HG03460 (cell line): ENCODE measurements at regions not wholly inside any gene's neighbourhood (a gene's known extent, or its start where the extent isn't known, plus 50 kb on each side); places are given as distances from the start of the nearest gene placed in this dataset.

Experiments
- ATAC-seq: cut with Tn5 transposase; IDR thresholded peaks from one replicate; pipeline ENCODE4 v1.9.1; 2021; ENCODE audit not compliant: unreplicated experiment

- ATAC-seq, result no peak
Observed at GRCh38 chr6:133748628-133749027, 140.3 kb upstream of the TCF21 start.

GRCh38 chr6:133749427-133749826 is 139.5 kb upstream of the TCF21 start:
- ATAC-seq, result no peak

GRCh38 chr6:133752129-133752528 is 136.8 kb upstream of the TCF21 start:
- no peak for ATAC-seq

- no peak for ATAC-seq
Observed at GRCh38 chr6:133753756-133754155, 135.2 kb upstream of the TCF21 start.

GRCh38 chr6:133754298-133754697 is 134.6 kb upstream of the TCF21 start:
- no peak for ATAC-seq

- ATAC-seq, result no peak
Observed at GRCh38 chr6:133756078-133756695, 132.7 kb upstream of the TCF21 start.

- ATAC-seq, result no peak
Observed at GRCh38 chr6:133757335-133757734, 131.6 kb upstream of the TCF21 start.

- ATAC-seq, result no peak
Observed at GRCh38 chr6:133758815-133759335, 130.0 kb upstream of the TCF21 start.

GRCh38 chr6:133759524-133759923 is 129.4 kb upstream of the TCF21 start:
- ATAC-seq, result no peak

GRCh38 chr6:133761706-133762105 is 127.2 kb upstream of the TCF21 start:
- no peak for ATAC-seq

- no peak for ATAC-seq
Observed at GRCh38 chr6:133764008-133764753, 124.7 kb upstream of the TCF21 start.

GRCh38 chr6:133764754-133765208 is 124.1 kb upstream of the TCF21 start:
- no peak for ATAC-seq

- ATAC-seq, result no peak
Observed at GRCh38 chr6:133767357-133767970, 121.4 kb upstream of the TCF21 start.

- no peak for ATAC-seq
Observed at GRCh38 chr6:133768656-133769295, 120.1 kb upstream of the TCF21 start.

GRCh38 chr6:133769463-133769862 is 119.5 kb upstream of the TCF21 start:
- no peak for ATAC-seq

GRCh38 chr6:133772567-133772966 is 116.3 kb upstream of the TCF21 start:
- no peak for ATAC-seq

GRCh38 chr6:133773776-133774175 is 115.1 kb upstream of the TCF21 start:
- no peak for ATAC-seq

- ATAC-seq, result no peak
Observed at GRCh38 chr6:133774356-133774755, 114.6 kb upstream of the TCF21 start.

- no peak for ATAC-seq
Observed at GRCh38 chr6:133778414-133779130, 110.3 kb upstream of the TCF21 start.

GRCh38 chr6:133779916-133780695 is 108.8 kb upstream of the TCF21 start:
- ATAC-seq, result no peak
